Endodermal cell (in vitro differentiated cells): ENCODE measurements at regions not wholly inside any gene's neighbourhood (a gene's known extent, or its start where the extent isn't known, plus 50 kb on each side); places are given as distances from the start of the nearest gene placed in this dataset.
A peak's percentile ranks its signal among the peaks of the same experiment; 100 is the strongest.

Source experiments
- DNase-seq: peaks from one replicate; pipeline ENCODE4 v3.0.0-alpha.2; 2017
- H3K27ac ChIP-seq: 2 replicates; pipeline ENCODE4 v1.5.1; 2013; ENCODE audit warnings: mild to moderate bottlenecking, low read depth, low read length, moderate library complexity
- H3K27me3 ChIP-seq: 2 replicates; pipeline ENCODE4 v1.6.1; 2013; ENCODE audit warnings: mild to moderate bottlenecking, low read length, moderate library complexity; ENCODE audit not compliant: insufficient read depth, control insufficient read depth, poor library complexity, severe bottlenecking
- H3K36me3 ChIP-seq: 2 replicates; pipeline ENCODE4 v1.7.0; 2013; ENCODE audit warnings: mild to moderate bottlenecking, low read length, moderate library complexity; ENCODE audit not compliant: control insufficient read depth, insufficient read depth
- H3K4me1 ChIP-seq: one replicate; pipeline ENCODE4 v1.7.0; 2013; ENCODE audit warnings: low read length; ENCODE audit not compliant: control insufficient read depth, insufficient read depth
- H3K4me3 ChIP-seq: 2 replicates; pipeline ENCODE4 v1.5.1; 2013; ENCODE audit warnings: mild to moderate bottlenecking, low read length, moderate library complexity
- H3K9ac ChIP-seq: 2 replicates; pipeline ENCODE4 v1.6.1; 2013; ENCODE audit warnings: mild to moderate bottlenecking, low read length, moderate library complexity; ENCODE audit not compliant: poor library complexity, severe bottlenecking; ENCODE audit errors: extremely low read depth
- H3K9me3 ChIP-seq: 2 replicates; pipeline ENCODE4 v1.6.1; 2013; ENCODE audit warnings: mild to moderate bottlenecking, low read length, moderate library complexity; ENCODE audit not compliant: control insufficient read depth
- H3K27ac Mint-ChIP-seq: 2 replicates; pipeline ENCODE4 v1.8.0; 2020; ENCODE audit warnings: mixed read lengths
- H3K27me3 Mint-ChIP-seq: 2 replicates; pipeline ENCODE4 v1.8.0; 2021; ENCODE audit warnings: mild to moderate bottlenecking, mixed read lengths; ENCODE audit not compliant: insufficient read depth
- H3K36me3 Mint-ChIP-seq: 2 replicates; pipeline ENCODE4 v1.8.0; 2020; ENCODE audit warnings: low read depth, mixed read lengths
- H3K4me1 Mint-ChIP-seq: 2 replicates; pipeline ENCODE4 v1.8.0; 2020; ENCODE audit warnings: mixed read lengths
- H3K4me3 Mint-ChIP-seq: 2 replicates; pipeline ENCODE4 v1.8.0; 2020; ENCODE audit warnings: mild to moderate bottlenecking, moderate library complexity, mixed read lengths
- H3K9me3 Mint-ChIP-seq: 2 replicates; pipeline ENCODE4 v1.8.0; 2020; ENCODE audit warnings: mild to moderate bottlenecking, mixed read lengths
- WGBS, 2 experiments: methylation state at CpG; one replicate each; pipeline versions ENCODE4 v1.1.5 to v1.1.7; 2013; ENCODE audit warnings: missing lambda C conversion rate in 2 of 2, mixed read lengths in 1 of 2; ENCODE audit not compliant: insufficient coverage in 1 of 2, insufficient read length in 1 of 2; 5-methylcytosine and 5-hydroxymethylcytosine counted together
- TF ChIP-seq, protein P1 (sequence below): fragments of 200-600 bp; sonication (generic); conservative IDR thresholded peaks from 2 replicates; pipeline ENCODE4 v1.5.0; 2021; ENCODE audit warnings: antibody characterized with exemption, mild to moderate bottlenecking

DNA sequence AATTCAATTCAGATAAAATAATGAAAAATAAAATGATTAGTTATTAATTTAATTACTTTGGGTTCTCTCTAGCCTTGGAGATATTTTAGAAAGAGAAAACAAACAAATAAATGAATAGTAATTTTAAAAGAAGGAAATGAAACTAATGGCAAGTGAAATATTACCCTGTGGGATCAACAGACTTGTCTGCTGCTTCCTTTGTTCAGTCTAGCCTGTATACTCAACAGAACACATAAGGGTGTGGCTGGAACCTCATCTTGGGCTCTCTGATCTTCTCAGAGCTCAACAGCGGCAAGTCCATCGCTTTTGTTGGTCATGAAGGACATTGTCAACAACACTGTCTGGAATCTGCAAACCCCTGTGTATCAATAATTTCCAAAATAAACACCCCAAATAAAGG lies 904.9 kb downstream of the IPMK start:
- no peak overlapping the region for H3K27ac ChIP-seq
- H3K36me3 Mint-ChIP-seq: no peaks in the 10 kb centered on the region
- TF ChIP-seq, protein P1, sequence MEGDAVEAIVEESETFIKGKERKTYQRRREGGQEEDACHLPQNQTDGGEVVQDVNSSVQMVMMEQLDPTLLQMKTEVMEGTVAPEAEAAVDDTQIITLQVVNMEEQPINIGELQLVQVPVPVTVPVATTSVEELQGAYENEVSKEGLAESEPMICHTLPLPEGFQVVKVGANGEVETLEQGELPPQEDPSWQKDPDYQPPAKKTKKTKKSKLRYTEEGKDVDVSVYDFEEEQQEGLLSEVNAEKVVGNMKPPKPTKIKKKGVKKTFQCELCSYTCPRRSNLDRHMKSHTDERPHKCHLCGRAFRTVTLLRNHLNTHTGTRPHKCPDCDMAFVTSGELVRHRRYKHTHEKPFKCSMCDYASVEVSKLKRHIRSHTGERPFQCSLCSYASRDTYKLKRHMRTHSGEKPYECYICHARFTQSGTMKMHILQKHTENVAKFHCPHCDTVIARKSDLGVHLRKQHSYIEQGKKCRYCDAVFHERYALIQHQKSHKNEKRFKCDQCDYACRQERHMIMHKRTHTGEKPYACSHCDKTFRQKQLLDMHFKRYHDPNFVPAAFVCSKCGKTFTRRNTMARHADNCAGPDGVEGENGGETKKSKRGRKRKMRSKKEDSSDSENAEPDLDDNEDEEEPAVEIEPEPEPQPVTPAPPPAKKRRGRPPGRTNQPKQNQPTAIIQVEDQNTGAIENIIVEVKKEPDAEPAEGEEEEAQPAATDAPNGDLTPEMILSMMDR: no peak
- no peak overlapping the region for H3K4me3 Mint-ChIP-seq
- H3K9me3 ChIP-seq: no peaks in the 10 kb centered on the region
- no peaks in the 10 kb centered on the region for H3K4me1 ChIP-seq
- no peaks in the 10 kb centered on the region for H3K4me1 Mint-ChIP-seq
- H3K27me3 ChIP-seq: no peaks in the 10 kb centered on the region
- no peak for DNase-seq
- H3K9me3 Mint-ChIP-seq: no peaks in the 10 kb centered on the region
- no peak overlapping the region for H3K9ac ChIP-seq
- peaks cover 8% of the 10 kb centered on the region for H3K27me3 Mint-ChIP-seq
- H3K4me3 ChIP-seq: no peak overlapping the region
- H3K36me3 ChIP-seq: no peaks in the 10 kb centered on the region
- H3K27ac Mint-ChIP-seq: no peak overlapping the region
- 86% methylated on average over 2 of the region's 2 CpGs; no CpG with 5 or more reads in 1 of the 2 experiments for WGBS, 2 experiments

DNA sequence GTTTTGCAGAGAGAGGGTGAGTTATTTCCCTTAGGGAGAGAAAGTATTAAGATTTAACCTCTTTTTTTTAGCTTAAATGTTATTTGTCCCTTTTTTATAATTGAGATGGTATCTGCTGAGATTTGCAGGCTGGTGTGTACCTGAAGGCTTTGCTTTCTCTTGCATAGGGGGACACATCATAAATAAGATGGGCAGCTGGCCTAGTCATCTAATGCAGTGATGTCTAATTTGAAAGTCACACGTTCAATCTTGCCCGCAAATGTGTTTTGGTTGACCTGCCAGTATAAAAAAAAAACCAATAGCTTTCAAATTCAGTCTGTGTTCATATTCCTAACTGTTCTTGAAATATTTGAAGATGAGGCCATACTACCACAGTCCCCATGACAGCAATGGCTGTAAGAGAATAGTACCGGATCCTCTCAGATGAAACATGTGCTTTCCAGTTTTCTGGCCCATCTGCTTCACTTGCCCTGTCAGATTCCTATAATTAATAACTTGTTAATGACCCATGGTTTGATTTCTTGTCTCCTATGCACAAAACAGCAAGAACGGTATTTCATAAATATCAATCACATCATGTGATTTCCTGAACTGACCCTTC lies 914.2 kb downstream of the IPMK start:
- no peaks in the 10 kb centered on the region for H3K36me3 Mint-ChIP-seq

DNA sequence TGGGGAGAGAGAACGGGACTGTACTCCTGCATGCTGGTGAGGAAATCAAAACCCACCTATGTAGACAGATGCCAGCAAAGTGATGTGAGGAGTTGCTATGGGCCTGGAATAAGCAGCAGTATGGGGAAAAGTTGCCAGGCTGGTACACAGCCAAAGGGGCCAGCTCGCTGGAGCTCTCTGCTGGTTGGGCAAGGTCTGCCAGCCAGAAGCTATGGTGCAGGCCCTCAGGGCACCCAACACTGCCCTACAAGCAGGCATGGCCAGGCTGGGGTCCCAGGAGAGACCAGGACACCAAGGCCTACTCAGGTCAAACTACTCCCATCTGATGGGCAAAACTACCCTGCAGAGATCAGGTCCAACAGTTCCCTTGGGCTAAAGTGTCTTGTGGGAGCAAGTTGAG lies 916.6 kb downstream of the IPMK start:
- TF ChIP-seq, protein P1: no peak
- peaks cover 7% of the 10 kb centered on the region for H3K9me3 ChIP-seq
- H3K4me3 Mint-ChIP-seq: no peak overlapping the region
- no peaks in the 10 kb centered on the region for H3K36me3 Mint-ChIP-seq
- H3K27ac Mint-ChIP-seq: no peak overlapping the region
- H3K4me1 ChIP-seq: no peaks in the 10 kb centered on the region
- no peak overlapping the region for H3K9ac ChIP-seq
- DNase-seq: peak; percentile 42
- no peaks in the 10 kb centered on the region for H3K36me3 ChIP-seq
- H3K9me3 Mint-ChIP-seq: peaks cover 10% of the 10 kb centered on the region
- no peak overlapping the region for H3K4me3 ChIP-seq
- no peaks in the 10 kb centered on the region for H3K27me3 Mint-ChIP-seq
- H3K27ac ChIP-seq: no peak overlapping the region
- 83 to 100% methylated on average over 1 to 2 of the region's 2 CpGs for WGBS, 2 experiments
- no peaks in the 10 kb centered on the region for H3K27me3 ChIP-seq
- H3K4me1 Mint-ChIP-seq: no peaks in the 10 kb centered on the region

More for the DNA sequence above, 914.2 kb downstream of the IPMK start:
- H3K4me3 Mint-ChIP-seq: no peak overlapping the region
- 97 to 98% methylated on average over 4 of the region's 4 CpGs for WGBS, 2 experiments
- Histone ChIP-seq H3K4me1 (no peaks in the 10 kb centered on the region), H3K9ac (no peak overlapping the region), H3K27ac (no peak overlapping the region), H3K4me3 (no peak overlapping the region), H3K36me3 (no peaks in the 10 kb centered on the region), H3K9me3 (peaks cover 7% of the 10 kb centered on the region), H3K27me3 (no peaks in the 10 kb centered on the region)
- no peaks in the 10 kb centered on the region for H3K4me1 Mint-ChIP-seq
- H3K27me3 Mint-ChIP-seq: no peaks in the 10 kb centered on the region
- TF ChIP-seq, protein P1: no peak
- no peak for DNase-seq
- no peak overlapping the region for H3K27ac Mint-ChIP-seq
- H3K9me3 Mint-ChIP-seq: peaks cover 5% of the 10 kb centered on the region
